Glutamatergic neuron (in vitro differentiated cells): ENCODE measurements at regions not wholly inside any gene's neighbourhood (a gene's known extent, or its start where the extent isn't known, plus 50 kb on each side); places are given as distances from the start of the nearest gene placed in this dataset.
"Not testable (repeated sequence)": the region's sequence is repeated elsewhere in the genome, so short reads cannot be mapped to it uniquely, and the experiment has no call there.

Experiments used
- DNase-seq: peaks from one replicate; pipeline ENCODE4 v3.0.0; 2022
- H3K27ac Mint-ChIP-seq: one replicate; pipeline ENCODE4 v1.8.0; 2020; ENCODE audit warnings: mild to moderate bottlenecking, mixed read lengths, inconsistent platforms; ENCODE audit not compliant: unreplicated experiment
- H3K27me3 Mint-ChIP-seq: one replicate; pipeline ENCODE4 v1.8.0; 2020; ENCODE audit warnings: mild to moderate bottlenecking, moderate library complexity, mixed read lengths, inconsistent platforms; ENCODE audit not compliant: unreplicated experiment
- H3K36me3 Mint-ChIP-seq: one replicate; pipeline ENCODE4 v1.8.0; 2020; ENCODE audit warnings: mild to moderate bottlenecking, mixed read lengths, inconsistent platforms; ENCODE audit not compliant: unreplicated experiment
- H3K4me1 Mint-ChIP-seq: one replicate; pipeline ENCODE4 v1.8.0; 2020; ENCODE audit warnings: mild to moderate bottlenecking, low read depth, mixed read lengths, inconsistent platforms; ENCODE audit not compliant: unreplicated experiment
- H3K4me3 Mint-ChIP-seq: one replicate; pipeline ENCODE4 v1.8.0; 2020; ENCODE audit warnings: mild to moderate bottlenecking, mixed read lengths, inconsistent platforms; ENCODE audit not compliant: unreplicated experiment
- H3K9me3 Mint-ChIP-seq: one replicate; pipeline ENCODE4 v1.8.0; 2020; ENCODE audit warnings: mild to moderate bottlenecking, moderate library complexity, mixed read lengths, inconsistent platforms; ENCODE audit not compliant: unreplicated experiment
- CTCF ChIP-seq: fragments of 200-600 bp; sonication (generic); IDR thresholded peaks from one replicate; pipeline ENCODE4 v1.5.0; 2021; ENCODE audit not compliant: partially characterized antibody, unreplicated experiment

DNA sequence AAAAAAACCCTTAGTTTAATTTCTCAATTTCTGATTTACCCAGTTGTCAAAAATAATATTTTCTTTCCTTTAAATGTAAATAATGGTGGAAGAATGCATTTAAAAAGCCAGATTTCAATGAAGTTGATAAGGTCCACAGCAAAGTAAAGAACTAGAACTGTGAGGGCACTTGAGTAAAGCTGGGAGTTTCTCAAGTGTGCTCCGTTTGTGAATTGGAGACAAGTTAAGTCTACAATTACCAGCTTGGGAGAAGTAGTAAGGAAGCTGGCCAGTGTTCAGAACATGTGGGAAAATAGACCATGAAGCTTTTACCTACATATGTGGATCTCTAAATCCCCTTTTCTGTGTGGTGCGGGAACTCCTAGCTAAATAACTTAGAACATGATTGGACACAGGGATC, 239.4 kb downstream of the OXSM start:
- Mint-ChIP-seq H3K9me3 (peaks cover 4% of the 10 kb centered on the region), H3K27me3 (no peaks in the 10 kb centered on the region), H3K36me3 (no peaks in the 10 kb centered on the region), H3K4me3 (no peak overlapping the region), H3K4me1 (no peaks in the 10 kb centered on the region), H3K27ac (no peak overlapping the region)
- TF ChIP-seq CTCF: no peak
- no peak for DNase-seq

GRCh38 chr3:26042126-26042525, 252.2 kb downstream of the OXSM start:
- H3K4me3 Mint-ChIP-seq, DNase-seq, H3K27me3 Mint-ChIP-seq, H3K9me3 Mint-ChIP-seq, H3K4me1 Mint-ChIP-seq, H3K27ac Mint-ChIP-seq: not testable (repeated sequence)
- H3K36me3 Mint-ChIP-seq: peaks cover 14% of the 10 kb centered on the region

GRCh38 chr3:26049951-26050350, 260.1 kb downstream of the OXSM start:
- Mint-ChIP-seq H3K27ac (no peak overlapping the region), H3K36me3 (no peaks in the 10 kb centered on the region), H3K4me3 (no peak overlapping the region), H3K9me3 (peaks cover 3% of the 10 kb centered on the region), H3K4me1 (peaks cover 11% of the 10 kb centered on the region), H3K27me3 (no peaks in the 10 kb centered on the region)
- DNase-seq: no peak
- no peak for TF ChIP-seq CTCF

- no peak overlapping the region for H3K27ac Mint-ChIP-seq
- H3K9me3 Mint-ChIP-seq: peaks cover 3% of the 10 kb centered on the region
- DNase-seq: no peak
- H3K36me3 Mint-ChIP-seq: no peaks in the 10 kb centered on the region
- no peaks in the 10 kb centered on the region for H3K27me3 Mint-ChIP-seq
- H3K4me1 Mint-ChIP-seq: peaks cover 11% of the 10 kb centered on the region
- H3K4me3 Mint-ChIP-seq: no peak overlapping the region
- no peak for TF ChIP-seq CTCF
Observed at GRCh38 chr3:26050776-26051175, 260.9 kb downstream of the OXSM start.

DNA sequence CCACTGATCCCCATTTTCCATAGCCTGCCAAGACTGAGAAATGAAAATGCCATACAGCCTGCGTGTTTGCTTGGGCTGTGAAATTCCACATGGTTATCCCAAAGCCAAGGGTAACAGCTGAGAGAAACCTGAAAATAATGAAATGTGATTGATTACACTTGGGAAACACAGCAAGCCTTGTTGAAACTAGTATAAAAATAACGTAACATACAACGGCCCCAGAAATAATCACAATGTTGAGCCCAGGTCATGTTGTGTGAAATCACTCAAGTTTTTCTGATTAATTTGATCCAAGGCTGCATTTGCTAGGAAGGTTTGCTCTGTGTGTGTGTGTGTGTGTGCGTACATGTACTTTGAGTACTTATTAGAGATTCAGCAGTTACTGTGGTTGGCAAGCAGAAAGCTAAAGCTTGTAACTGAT, 269.0 kb downstream of the OXSM start:
- no peak for DNase-seq
- Mint-ChIP-seq H3K36me3 (no peaks in the 10 kb centered on the region), H3K9me3 (peaks cover 2% of the 10 kb centered on the region), H3K4me1 (no peaks in the 10 kb centered on the region), H3K27me3 (no peaks in the 10 kb centered on the region), H3K4me3 (no peak overlapping the region), H3K27ac (no peak overlapping the region)
- no peak for TF ChIP-seq CTCF

DNA sequence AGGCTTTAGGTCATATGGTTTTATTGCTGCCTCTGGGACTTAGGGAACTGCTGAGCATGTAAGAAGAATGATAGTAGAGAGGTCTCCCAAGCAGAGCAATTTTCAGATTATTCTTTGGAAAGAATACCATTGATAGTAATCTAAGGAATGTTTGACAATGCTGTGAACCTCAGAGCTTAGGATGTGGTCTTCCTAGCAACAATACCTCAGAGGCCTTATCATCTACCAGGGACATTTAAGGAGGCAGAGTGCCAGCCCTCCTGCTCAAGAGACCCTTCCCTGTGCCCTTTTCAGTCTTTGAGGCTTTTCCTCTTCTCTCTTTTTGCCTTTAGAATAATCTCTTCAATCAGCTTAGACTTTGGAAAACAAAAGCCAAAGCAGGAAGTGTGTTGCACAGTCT, 272.1 kb downstream of the OXSM start:
- H3K27ac Mint-ChIP-seq: no peak overlapping the region
- peaks cover 2% of the 10 kb centered on the region for H3K9me3 Mint-ChIP-seq
- H3K27me3 Mint-ChIP-seq: no peaks in the 10 kb centered on the region
- H3K36me3 Mint-ChIP-seq: no peaks in the 10 kb centered on the region
- TF ChIP-seq CTCF: no peak
- H3K4me3 Mint-ChIP-seq: no peak overlapping the region
- no peaks in the 10 kb centered on the region for H3K4me1 Mint-ChIP-seq
- no peak for DNase-seq
